Progenitor cell of endocrine pancreas (in vitro differentiated cells): ENCODE measurements at regions not wholly inside any gene's neighbourhood (a gene's known extent, or its start where the extent isn't known, plus 50 kb on each side); places are given as distances from the start of the nearest gene placed in this dataset.

ENCODE experiments used
- DNase-seq: peaks from one replicate; pipeline ENCODE4 v3.0.0; 2021; ENCODE audit warnings: low spot score; ENCODE audit not compliant: unreplicated experiment
- H3K27ac Mint-ChIP-seq: 2 replicates; pipeline ENCODE4 v1.8.0; 2021; ENCODE audit warnings: mild to moderate bottlenecking, moderate library complexity, mixed read lengths
- H3K27me3 Mint-ChIP-seq: 2 replicates; pipeline ENCODE4 v1.8.0; 2021; ENCODE audit warnings: mixed read lengths
- H3K36me3 Mint-ChIP-seq: 2 replicates; pipeline ENCODE4 v1.8.0; 2022; ENCODE audit warnings: mixed read lengths; ENCODE audit not compliant: insufficient read depth
- H3K4me1 Mint-ChIP-seq: 2 replicates; pipeline ENCODE4 v1.8.0; 2021; ENCODE audit warnings: low read depth, mixed read lengths
- H3K4me3 Mint-ChIP-seq: 2 replicates; pipeline ENCODE4 v1.8.0; 2021; ENCODE audit warnings: low read depth, mild to moderate bottlenecking, moderate library complexity, mixed read lengths
- H3K9me3 Mint-ChIP-seq: 2 replicates; pipeline ENCODE4 v1.8.0; 2021; ENCODE audit warnings: low read depth, mixed read lengths
- CTCF ChIP-seq: fragments of 200-600 bp; sonication (generic); IDR thresholded peaks from one replicate; pipeline ENCODE4 v1.5.0; 2021; ENCODE audit warnings: antibody characterized with exemption, mild to moderate bottlenecking; ENCODE audit not compliant: unreplicated experiment

- Mint-ChIP-seq H3K4me1 (peaks cover 16% of the 10 kb centered on the region), H3K9me3 (no peaks in the 10 kb centered on the region), H3K27me3 (no peaks in the 10 kb centered on the region), H3K4me3 (no peak overlapping the region), H3K27ac (no peak overlapping the region), H3K36me3 (no peaks in the 10 kb centered on the region)
- DNase-seq, result no peak
- TF ChIP-seq CTCF, result no peak
Measured at GRCh38 chrX:20527041-20527440, 260.3 kb upstream of the RPS6KA3 start.

GRCh38 chrX:20523626-20524312 lies 257.1 kb upstream of the RPS6KA3 start:
- no peaks in the 10 kb centered on the region for H3K9me3 Mint-ChIP-seq
- peaks cover 7% of the 10 kb centered on the region for H3K27me3 Mint-ChIP-seq
- H3K4me1 Mint-ChIP-seq, result peaks cover 6% of the 10 kb centered on the region
- no peak for TF ChIP-seq CTCF
- no peak for DNase-seq
- no peak overlapping the region for H3K4me3 Mint-ChIP-seq
- H3K27ac Mint-ChIP-seq, result no peak overlapping the region
- H3K36me3 Mint-ChIP-seq, result no peaks in the 10 kb centered on the region

- Mint-ChIP-seq H3K4me1 (peaks cover 4% of the 10 kb centered on the region), H3K4me3 (no peak overlapping the region), H3K27me3 (peaks cover 12% of the 10 kb centered on the region), H3K9me3 (no peaks in the 10 kb centered on the region), H3K27ac (no peak overlapping the region), H3K36me3 (no peaks in the 10 kb centered on the region)
- no peak for DNase-seq
- TF ChIP-seq CTCF, result no peak
Measured at GRCh38 chrX:20522420-20522819, 255.7 kb upstream of the RPS6KA3 start.

- peaks cover 9% of the 10 kb centered on the region for H3K4me1 Mint-ChIP-seq
- no peak for DNase-seq
- peaks cover 12% of the 10 kb centered on the region for H3K27me3 Mint-ChIP-seq
- H3K9me3 Mint-ChIP-seq, result no peaks in the 10 kb centered on the region
- no peaks in the 10 kb centered on the region for H3K36me3 Mint-ChIP-seq
- TF ChIP-seq CTCF, result no peak
- H3K27ac Mint-ChIP-seq, result no peak overlapping the region
- H3K4me3 Mint-ChIP-seq, result no peak overlapping the region
Measured at GRCh38 chrX:20521222-20521621, 254.5 kb upstream of the RPS6KA3 start.

- peaks cover 12% of the 10 kb centered on the region for H3K27me3 Mint-ChIP-seq
- H3K4me3 Mint-ChIP-seq, result no peak overlapping the region
- H3K4me1 Mint-ChIP-seq, result peaks cover 9% of the 10 kb centered on the region
- peaks cover 3% of the 10 kb centered on the region for H3K9me3 Mint-ChIP-seq
- no peak for DNase-seq
- H3K27ac Mint-ChIP-seq, result no peak overlapping the region
- no peaks in the 10 kb centered on the region for H3K36me3 Mint-ChIP-seq
- TF ChIP-seq CTCF, result no peak
Measured at GRCh38 chrX:20519826-20520225, 253.1 kb upstream of the RPS6KA3 start.
